Stimulated activated CD8-positive, alpha-beta memory T cell treated with anti-CD3 and anti-CD28 coated beads, Interleukin-15, amount 100 ng/mL, for 4 hours (primary cell): ENCODE measurements at regions not wholly inside any gene's neighbourhood (a gene's known extent, or its start where the extent isn't known, plus 50 kb on each side); places are given as distances from the start of the nearest gene placed in this dataset.
A peak's percentile ranks its signal among the peaks of the same experiment; 100 is the strongest.

Experiments used
- DNase-seq, 2 donors: peaks; one replicate each; pipeline ENCODE4 v3.0.0-alpha.2; 2020; ENCODE audit warnings: low read depth in 2 of 2

- no peak for DNase-seq
These were observed 207.1 kb downstream of the NFATC2 start for GRCh38 chr20:51335329-51335841.

GRCh38 chr20:51334609-51335008, 207.9 kb downstream of the NFATC2 start:
- no peak for DNase-seq

GRCh38 chr20:51333971-51334370, 208.5 kb downstream of the NFATC2 start:
- no peak for DNase-seq

GRCh38 chr20:51333446-51333845, 209.1 kb downstream of the NFATC2 start:
- DNase-seq = no peak

GRCh38 chr20:51331481-51331880, 211.0 kb downstream of the NFATC2 start:
- DNase-seq = no peak

- DNase-seq = no peak
These were observed 212.7 kb downstream of the NFATC2 start for GRCh38 chr20:51329845-51330244.

GRCh38 chr20:51327251-51327841, 215.2 kb downstream of the NFATC2 start:
- DNase-seq = no peak

- DNase-seq = peak in 1 of 2 donors; percentile 8
These were observed 216.2 kb downstream of the NFATC2 start for GRCh38 chr20:51326201-51326819.

- DNase-seq = no peak
These were observed 220.3 kb downstream of the NFATC2 start for GRCh38 chr20:51322164-51322707.

GRCh38 chr20:51321343-51322163, 221.0 kb downstream of the NFATC2 start:
- no peak for DNase-seq

- no peak for DNase-seq
These were observed 223.0 kb downstream of the NFATC2 start for GRCh38 chr20:51319522-51319921.

GRCh38 chr20:51318058-51318949, 224.2 kb downstream of the NFATC2 start:
- DNase-seq = peak in 1 of 2 donors; percentile 7

GRCh38 chr20:51315390-51315789, 227.1 kb downstream of the NFATC2 start:
- no peak for DNase-seq

GRCh38 chr20:51313358-51313827, 229.1 kb downstream of the NFATC2 start:
- no peak for DNase-seq

GRCh38 chr20:51312480-51312783, 230.1 kb downstream of the NFATC2 start:
- DNase-seq = no peak

- no peak for DNase-seq
These were observed 230.7 kb downstream of the NFATC2 start for GRCh38 chr20:51311636-51312479.

- DNase-seq = no peak
These were observed 232.3 kb downstream of the NFATC2 start for GRCh38 chr20:51310216-51310615.

GRCh38 chr20:51309128-51309527, 233.4 kb downstream of the NFATC2 start:
- no peak for DNase-seq

GRCh38 chr20:51306521-51307358, 235.8 kb downstream of the NFATC2 start:
- peak; percentile 37 to 40 for DNase-seq

- no peak for DNase-seq
These were observed 236.4 kb downstream of the NFATC2 start for GRCh38 chr20:51306081-51306480.
